C4-2B (cell line): ENCODE measurements at regions not wholly inside any gene's neighbourhood (a gene's known extent, or its start where the extent isn't known, plus 50 kb on each side); places are given as distances from the start of the nearest gene placed in this dataset.

Source experiments
- H3K27ac ChIP-seq: fragments of 450-650 bp; 2 replicates; pipeline ENCODE4 v1.5.1; 2017
- ZFX ChIP-seq: fragments of 450-650 bp; IDR thresholded peaks from 2 replicates; pipeline ENCODE4 v1.6.1; 2017
- TF ChIP-seq, protein P1 (sequence below): fragments of 450-650 bp; conservative IDR thresholded peaks from 2 replicates; pipeline ENCODE4 v1.5.1; 2017; ENCODE audit warnings: mild to moderate bottlenecking

DNA sequence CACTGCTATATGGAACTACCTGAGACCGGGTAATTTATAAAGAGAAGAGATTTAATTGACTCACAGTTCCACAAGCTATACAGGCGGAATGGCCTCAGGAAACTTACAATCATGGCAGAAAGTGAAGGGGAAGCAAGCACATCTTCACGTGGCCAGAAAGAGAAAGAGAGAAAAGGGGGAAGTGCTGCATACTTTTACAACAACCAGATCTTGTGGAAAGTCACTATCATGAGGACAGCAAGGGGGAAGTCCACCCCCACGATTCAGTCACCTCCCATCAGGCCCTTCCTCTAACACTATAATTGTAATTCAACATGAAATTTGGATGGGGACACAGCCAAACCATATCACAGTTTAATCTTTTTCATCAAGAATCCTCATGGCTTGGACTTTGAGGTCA lies 339.2 kb upstream of the AJAP1 start:
- no peak for TF ChIP-seq ZFX
- TF ChIP-seq, protein P1, sequence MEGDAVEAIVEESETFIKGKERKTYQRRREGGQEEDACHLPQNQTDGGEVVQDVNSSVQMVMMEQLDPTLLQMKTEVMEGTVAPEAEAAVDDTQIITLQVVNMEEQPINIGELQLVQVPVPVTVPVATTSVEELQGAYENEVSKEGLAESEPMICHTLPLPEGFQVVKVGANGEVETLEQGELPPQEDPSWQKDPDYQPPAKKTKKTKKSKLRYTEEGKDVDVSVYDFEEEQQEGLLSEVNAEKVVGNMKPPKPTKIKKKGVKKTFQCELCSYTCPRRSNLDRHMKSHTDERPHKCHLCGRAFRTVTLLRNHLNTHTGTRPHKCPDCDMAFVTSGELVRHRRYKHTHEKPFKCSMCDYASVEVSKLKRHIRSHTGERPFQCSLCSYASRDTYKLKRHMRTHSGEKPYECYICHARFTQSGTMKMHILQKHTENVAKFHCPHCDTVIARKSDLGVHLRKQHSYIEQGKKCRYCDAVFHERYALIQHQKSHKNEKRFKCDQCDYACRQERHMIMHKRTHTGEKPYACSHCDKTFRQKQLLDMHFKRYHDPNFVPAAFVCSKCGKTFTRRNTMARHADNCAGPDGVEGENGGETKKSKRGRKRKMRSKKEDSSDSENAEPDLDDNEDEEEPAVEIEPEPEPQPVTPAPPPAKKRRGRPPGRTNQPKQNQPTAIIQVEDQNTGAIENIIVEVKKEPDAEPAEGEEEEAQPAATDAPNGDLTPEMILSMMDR = no peak
- no peak overlapping the region for H3K27ac ChIP-seq

DNA sequence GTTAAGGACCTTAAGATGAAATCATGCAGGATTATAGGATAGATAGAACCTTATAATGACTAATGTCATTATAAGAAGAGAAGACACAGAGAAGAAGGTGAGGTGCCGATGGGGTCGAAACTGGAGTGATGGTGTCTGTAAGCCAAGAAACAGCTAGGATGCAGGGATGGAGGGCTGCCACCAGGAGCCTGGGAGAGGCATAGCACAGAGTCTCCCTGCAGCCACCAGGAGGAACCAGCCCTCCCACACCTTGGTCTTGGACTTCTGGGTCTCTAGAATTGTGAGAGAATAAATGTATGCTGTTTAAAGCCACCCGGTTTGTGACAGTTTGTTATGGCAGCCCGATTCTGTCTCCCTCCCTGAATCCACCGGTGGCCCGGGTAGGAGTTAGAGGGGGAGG lies 337.2 kb upstream of the AJAP1 start:
- no peak for TF ChIP-seq ZFX
- TF ChIP-seq, protein P1 = no peak
- no peak overlapping the region for H3K27ac ChIP-seq

DNA sequence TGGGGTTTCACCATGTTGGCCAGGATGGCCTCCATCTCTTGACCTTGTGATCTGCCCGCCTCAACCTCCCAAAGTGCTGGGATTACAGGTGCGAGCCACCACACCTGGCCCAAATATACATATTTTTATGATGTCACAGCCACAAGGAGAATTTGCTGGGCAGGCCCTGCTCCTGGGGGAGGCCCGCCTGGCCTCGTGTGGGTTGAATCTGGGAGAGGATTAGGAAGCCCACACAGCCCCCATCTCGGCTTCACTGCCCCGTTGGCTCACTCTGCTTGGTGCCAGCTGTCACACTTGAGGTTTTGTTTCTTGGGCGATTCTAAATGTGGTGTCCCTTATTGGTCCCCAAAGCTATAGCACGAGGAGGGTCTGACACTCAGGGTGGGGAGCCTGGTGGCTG lies 335.7 kb upstream of the AJAP1 start:
- no peak overlapping the region for H3K27ac ChIP-seq

DNA sequence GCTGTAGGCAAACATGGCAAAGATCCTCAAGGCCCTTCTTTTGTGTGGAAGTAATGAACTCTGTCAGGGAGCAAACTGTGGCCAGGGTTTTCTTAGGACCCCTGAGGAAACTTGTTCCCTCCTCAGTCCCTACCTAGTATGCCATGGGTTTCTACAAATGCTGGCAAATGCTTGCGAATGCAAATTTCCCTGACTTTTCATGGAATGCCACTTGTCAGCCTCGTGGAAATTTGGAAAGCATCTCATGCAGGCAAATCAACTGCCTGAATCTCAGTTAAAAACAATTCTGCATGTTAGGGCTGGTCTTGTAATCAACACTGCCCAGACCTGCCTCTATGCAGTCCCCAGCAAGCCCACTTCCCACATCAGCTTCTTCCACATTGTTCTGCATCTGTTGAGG lies 334.9 kb upstream of the AJAP1 start:
- TF ChIP-seq, protein P1 = no peak
- TF ChIP-seq ZFX = no peak
- no peak overlapping the region for H3K27ac ChIP-seq

More for the DNA sequence above, 335.7 kb upstream of the AJAP1 start:
- TF ChIP-seq, protein P1 = no peak
- no peak for TF ChIP-seq ZFX

DNA sequence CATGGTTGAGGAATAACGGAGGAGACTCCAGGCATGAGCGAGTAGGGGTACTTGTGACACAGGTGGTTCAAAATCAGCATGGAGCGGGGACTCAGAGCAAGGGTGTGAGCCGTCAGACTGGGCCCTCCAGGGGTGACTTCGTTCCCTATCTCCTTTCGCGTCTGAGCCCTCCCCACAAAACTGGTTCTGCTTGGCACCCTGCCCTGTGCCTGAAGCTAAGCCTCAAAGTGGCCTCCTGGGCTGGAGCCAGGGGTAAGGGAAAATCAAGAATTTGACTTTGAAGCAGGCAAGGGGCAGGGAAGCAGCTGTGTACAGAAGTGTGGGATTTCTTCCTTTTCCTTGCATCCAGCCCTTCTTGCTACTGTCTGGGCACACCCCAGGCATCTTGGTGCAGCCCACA lies 331.5 kb upstream of the AJAP1 start:
- H3K27ac ChIP-seq = no peak overlapping the region
- TF ChIP-seq, protein P1 = no peak
- TF ChIP-seq ZFX = no peak

DNA sequence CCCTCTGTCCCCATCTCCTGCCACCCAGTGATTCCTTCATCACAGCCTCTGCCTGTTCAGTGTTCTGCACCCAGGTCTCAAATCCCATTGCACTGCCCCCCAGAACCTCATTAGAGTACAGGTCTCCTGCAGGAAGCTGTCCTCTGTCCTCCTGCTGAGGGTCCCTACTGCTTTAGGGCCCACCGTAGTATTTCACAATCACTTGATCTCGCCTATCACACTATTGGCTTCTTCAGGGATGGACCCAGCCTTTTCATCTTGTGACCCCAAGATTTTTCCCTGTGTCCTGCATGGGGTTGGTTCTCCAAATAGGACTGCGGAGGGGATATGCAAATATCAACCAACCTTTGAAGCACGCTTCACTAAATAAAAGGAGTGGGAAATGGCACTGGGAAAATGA lies 331.1 kb upstream of the AJAP1 start:
- H3K27ac ChIP-seq = no peak overlapping the region
- no peak for TF ChIP-seq ZFX
- TF ChIP-seq, protein P1 = no peak

DNA sequence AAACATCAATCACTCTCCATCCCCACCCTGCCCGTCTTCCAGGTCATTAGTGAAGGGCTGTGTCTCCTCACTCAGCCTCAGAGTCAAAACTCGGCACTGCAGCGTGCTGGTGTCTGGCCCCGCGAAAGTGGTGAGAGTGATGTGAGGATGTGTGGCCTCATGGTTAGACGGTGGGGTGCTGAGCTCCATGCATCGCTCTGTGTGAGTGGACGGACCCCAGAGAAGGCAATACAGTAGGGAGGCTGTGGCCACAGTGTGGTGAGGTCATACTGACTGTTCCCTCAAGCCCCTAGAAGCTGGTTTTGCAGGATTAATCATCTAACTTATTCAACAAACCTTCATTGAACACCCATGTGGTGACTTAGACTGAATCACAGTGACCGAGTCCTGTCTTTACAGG lies 329.9 kb upstream of the AJAP1 start:
- no peak overlapping the region for H3K27ac ChIP-seq

More for the DNA sequence above, 329.9 kb upstream of the AJAP1 start:
- TF ChIP-seq, protein P1 = no peak
- TF ChIP-seq ZFX = no peak
